SJSA1 (cell line): ENCODE measurements at regions not wholly inside any gene's neighbourhood (a gene's known extent, or its start where the extent isn't known, plus 50 kb on each side); places are given as distances from the start of the nearest gene placed in this dataset.
"Not testable (repeated sequence)": the region's sequence is repeated elsewhere in the genome, so short reads cannot be mapped to it uniquely, and the experiment has no call there.

Experiments
- DNase-seq, 2 experiments: peaks; one replicate each; pipeline ENCODE4 v3.0.0-alpha.2; 2015 to 2020; ENCODE audit warnings: low spot score in 2 of 2, low read depth in 1 of 2
- H3K27ac ChIP-seq: fragments of 250-450 bp; sonication (Bioruptor Pico); 2 replicates; pipeline ENCODE4 v1.5.1; 2020; ENCODE audit warnings: mild to moderate bottlenecking, moderate library complexity
- H3K27me3 ChIP-seq: fragments of 250-450 bp; sonication (Bioruptor Pico); replicated peaks from 2 replicates; pipeline ENCODE4 v1.5.1; 2020; ENCODE audit warnings: mild to moderate bottlenecking, moderate library complexity
- H3K36me3 ChIP-seq: fragments of 250-450 bp; sonication (Bioruptor Pico); 2 replicates; pipeline ENCODE4 v1.5.1; 2020; ENCODE audit warnings: mild to moderate bottlenecking
- H3K4me1 ChIP-seq: fragments of 250-450 bp; sonication (Bioruptor Pico); replicated peaks from 2 replicates; pipeline ENCODE4 v1.6.1; 2021; ENCODE audit warnings: mild to moderate bottlenecking
- H3K4me3 ChIP-seq: fragments of 250-450 bp; sonication (Bioruptor Pico); 2 replicates; pipeline ENCODE4 v1.5.1; 2020; ENCODE audit warnings: mild to moderate bottlenecking
- H3K9me3 ChIP-seq: fragments of 250-450 bp; sonication (Bioruptor Pico); replicated peaks from 2 replicates; pipeline ENCODE4 v1.5.1; 2020; ENCODE audit warnings: mild to moderate bottlenecking

- H3K4me1 ChIP-seq: no peaks in the 10 kb centered on the region
- H3K36me3 ChIP-seq: no peaks in the 10 kb centered on the region
- H3K27me3 ChIP-seq: no peaks in the 10 kb centered on the region
- H3K4me3 ChIP-seq: no peak overlapping the region
- no peaks in the 10 kb centered on the region for H3K9me3 ChIP-seq
- no peak for DNase-seq
- H3K27ac ChIP-seq: no peak overlapping the region
Measured at GRCh38 chr3:151520105-151520504, 59.2 kb upstream of the IGSF10 start.

- DNase-seq: not testable (repeated sequence)
Measured at GRCh38 chr3:151511433-151511832, 50.6 kb upstream of the IGSF10 start.

More at GRCh38 chr3:151511433-151511832, 50.6 kb upstream of the IGSF10 start:
- H3K4me1 ChIP-seq, H3K4me3 ChIP-seq, H3K9me3 ChIP-seq, H3K27ac ChIP-seq, H3K27me3 ChIP-seq, H3K36me3 ChIP-seq: not testable (repeated sequence)
